Renal pelvis (tissue), 1 donor: ENCODE measurements at regions not wholly inside any gene's neighbourhood (a gene's known extent, or its start where the extent isn't known, plus 50 kb on each side); places are given as distances from the start of the nearest gene placed in this dataset.
"Not testable (repeated sequence)": the region's sequence is repeated elsewhere in the genome, so short reads cannot be mapped to it uniquely, and the experiment has no call there.

Source experiments
- DNase-seq: peaks from one replicate; pipeline ENCODE4 v3.0.0-alpha.2; 2013

DNA sequence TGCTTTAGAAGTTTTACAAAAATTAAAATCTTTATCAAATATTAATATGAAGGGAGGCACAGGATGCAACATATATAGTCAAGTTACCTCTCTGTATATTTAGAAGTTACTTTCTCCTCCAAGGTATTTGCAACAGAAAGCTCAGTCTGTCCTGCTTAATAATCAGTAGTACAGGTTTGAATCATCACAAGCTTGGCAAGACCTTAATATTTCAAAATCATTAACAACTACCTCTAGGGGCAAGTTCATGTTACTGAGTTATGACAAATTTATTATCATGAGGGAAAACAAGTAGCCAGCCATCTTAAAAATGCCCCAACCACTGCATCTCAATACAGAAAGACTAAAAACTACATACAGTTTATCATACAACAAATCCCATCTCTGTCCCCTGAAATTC lies 116.0 kb downstream of the PMAIP1 start:
- DNase-seq: not testable (repeated sequence)

DNA sequence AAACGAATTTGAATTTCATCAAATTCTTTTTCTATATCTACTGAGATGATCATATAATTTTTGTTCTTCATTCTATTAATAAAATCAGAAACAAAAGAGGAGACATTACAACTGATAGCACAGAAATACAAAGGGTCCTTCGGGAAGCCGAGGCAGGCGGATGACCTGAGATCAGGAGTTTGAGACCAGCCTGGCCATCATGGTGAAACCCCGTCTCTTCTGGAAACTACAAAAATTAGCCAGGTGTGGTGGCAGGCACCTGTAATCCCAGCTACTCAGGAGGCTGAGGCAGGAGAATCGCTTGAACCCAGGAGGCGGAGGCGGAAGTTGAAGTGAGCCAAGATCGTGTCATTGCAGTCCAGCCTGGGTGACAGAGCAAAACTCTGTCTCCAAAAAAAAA lies 113.4 kb downstream of the PMAIP1 start:
- DNase-seq: not testable (repeated sequence)

DNA sequence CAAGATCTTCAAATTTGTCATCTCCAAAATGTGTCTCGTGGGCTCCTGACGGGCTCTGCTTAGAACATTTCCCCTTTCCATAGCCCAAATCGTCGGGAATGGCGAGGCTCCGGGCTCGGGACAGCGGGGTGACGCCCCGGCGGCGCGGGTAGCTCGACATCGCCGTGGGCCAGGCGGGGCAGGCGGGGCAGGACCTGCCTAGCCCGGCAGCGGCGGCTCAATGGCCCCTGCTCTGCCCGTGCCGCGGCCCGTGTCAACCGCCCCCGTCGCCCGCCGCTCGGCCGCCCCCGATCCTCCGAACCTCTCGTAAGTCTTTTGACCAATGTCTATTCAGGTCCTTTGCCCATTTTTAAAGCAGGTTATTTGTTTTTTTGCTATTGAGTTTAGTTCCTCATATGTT lies 111.2 kb downstream of the PMAIP1 start:
- DNase-seq: no peak

DNA sequence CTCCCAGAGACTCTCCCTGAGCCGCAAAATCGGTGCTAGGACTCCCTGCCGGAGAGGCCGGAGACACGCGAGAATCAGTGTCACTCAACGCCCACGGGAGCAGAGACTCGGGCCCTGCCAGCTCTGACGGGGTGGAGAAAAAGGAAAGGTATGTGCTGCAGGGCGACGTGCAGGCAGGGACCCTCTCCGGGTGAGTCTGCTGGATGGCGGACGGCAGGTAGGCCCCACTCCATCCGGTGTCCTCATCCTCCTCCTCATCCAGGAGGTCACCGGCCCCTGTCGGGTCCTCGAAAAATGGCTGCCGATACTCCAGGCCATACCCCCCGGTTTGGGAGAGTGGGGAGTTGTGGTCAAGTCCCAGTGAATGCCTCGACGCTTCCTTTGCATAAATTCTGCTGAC lies 110.7 kb downstream of the PMAIP1 start:
- no peak for DNase-seq

DNA sequence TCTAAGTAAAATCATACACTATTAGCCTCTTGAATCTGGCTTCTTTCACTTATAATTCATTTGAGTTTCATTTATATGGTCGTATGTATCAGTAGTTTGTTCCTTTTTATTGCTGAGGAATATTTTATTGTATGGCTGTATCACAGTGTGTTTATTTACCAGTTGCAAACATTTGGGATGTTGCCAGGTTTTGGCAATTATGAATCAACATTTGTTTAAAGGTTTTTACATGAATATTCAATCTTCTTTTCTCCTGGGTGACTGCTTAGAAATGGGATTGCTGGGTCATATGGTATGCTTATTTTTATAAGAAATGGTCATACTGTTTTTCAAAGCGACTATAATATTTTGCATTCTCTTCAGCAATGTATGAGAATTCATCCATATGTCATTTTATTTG lies 107.9 kb downstream of the PMAIP1 start:
- DNase-seq: no peak

DNA sequence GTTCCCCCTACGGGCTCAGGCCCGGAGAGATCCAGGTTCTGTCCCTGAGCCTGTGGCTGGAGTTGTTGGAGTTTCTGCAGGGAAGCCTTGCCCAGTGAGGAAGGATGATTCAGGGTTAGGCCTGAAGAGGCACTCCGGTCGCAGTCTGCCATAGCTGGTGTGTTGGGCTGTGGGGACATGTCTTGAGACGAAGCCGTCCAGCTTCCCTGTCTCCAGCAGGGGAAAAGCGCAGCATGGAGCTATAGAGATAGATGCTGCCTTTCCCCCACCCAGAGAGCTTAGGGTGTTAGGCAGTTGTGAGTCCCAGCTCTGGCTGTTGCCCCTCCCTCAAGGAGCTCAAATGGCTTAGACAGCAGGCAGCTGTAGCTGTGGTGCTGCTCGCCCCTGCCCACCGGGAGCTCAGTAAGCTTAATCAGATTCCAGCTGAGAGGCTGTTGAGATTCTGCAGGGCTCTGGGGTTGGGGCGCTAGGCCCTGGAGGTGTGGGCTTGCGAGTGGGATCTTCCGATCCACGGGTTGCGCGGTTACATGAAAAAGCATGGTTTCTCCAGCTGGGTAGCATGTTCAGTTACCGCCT lies 103.9 kb downstream of the PMAIP1 start:
- no peak for DNase-seq

DNA sequence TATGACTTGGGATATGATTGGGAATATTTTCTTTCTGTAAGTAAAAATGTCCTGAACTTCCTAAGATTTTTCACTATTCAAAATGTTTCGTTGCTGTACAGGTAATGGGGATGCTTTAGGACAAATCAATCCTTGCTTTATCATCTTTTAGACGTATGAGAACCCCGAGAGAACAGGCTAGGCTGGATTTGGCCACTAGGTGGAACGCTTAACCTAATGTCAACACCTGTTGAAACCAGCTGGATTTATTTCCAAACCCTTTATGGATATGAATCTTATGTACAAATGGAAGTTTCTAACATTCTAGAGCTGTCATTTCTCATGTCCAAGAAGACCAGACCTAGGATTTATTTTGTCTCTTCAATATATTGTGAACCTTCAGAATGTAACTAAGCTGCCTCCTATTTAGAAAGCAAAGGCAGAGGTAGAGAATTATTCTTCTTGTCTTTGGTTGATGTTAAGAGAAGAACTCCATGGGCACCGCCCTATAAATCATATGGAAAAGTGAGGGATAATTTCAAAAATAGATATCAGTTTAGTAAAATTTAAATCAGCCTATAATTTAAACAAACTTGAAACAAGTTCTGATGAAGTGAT lies 96.7 kb downstream of the PMAIP1 start:
- DNase-seq: no peak

DNA sequence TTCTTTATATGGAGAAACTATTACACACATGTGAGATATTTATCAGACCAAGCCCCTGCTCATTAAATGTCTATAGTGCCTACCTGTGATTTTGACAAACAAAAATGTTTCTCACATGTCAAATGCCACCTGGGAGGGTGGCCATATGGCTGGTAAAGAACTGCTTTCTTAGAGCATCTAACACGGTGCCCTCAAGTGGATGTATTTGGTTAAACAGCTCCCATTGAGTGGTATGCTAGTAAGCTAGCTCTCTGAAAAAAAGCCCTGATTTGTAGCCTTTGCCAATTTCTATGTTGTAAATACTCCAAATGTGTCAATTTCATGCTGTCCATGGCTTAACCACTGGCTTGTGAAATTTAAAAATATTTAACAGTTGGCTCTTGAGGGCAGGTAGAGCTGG lies 94.6 kb downstream of the PMAIP1 start:
- DNase-seq: no peak

DNA sequence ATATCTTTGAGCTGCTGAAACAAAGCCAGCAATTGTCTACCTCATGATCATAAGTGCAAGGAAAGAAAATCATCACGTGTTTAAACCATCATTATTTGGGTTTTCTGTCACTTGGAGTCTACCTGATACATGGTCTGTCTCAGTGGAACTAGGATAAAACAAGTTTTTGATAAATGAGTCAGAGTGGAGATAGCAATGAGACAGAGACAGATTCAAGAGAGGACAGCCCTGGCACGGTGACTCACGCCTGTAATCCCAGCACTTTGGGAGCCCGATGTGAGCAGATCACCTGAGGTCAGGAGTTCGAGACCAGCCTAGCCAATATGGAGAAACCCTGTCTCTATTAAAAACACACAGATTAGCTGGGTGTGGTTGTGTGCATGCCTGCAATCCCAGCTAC lies 93.8 kb downstream of the PMAIP1 start:
- DNase-seq: no peak

DNA sequence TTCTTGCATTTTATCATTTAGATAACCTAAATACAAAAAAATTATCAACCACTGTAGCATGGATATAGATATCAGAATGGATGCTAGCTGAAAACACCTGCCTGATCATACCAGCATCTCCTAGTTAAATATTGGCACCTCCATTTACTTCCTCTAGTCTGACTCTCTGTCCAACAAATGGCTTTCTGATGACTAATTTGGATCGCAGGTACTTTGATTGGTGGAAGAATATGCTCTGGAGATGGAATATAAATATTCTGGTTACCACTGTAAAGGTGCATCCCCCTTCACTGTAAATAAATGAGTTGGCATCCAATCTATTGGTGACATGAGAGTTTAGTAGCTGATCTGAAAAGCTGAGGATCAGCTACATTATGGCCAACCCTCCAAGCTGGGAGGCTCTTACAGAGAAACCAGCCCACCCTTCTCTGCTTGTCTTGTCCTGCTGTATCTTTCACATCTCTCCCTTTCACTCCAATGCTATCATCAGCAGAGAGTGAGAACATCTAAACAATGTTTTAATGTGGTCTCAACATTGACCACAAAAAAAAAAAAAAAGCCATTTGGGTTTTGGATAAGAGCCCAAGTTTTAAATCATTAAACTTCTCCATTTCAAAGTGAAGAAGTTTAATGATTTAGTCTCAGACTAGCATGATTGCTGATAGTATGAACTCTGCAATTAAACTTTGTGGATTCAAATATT lies 90.5 kb downstream of the PMAIP1 start:
- DNase-seq: no peak

DNA sequence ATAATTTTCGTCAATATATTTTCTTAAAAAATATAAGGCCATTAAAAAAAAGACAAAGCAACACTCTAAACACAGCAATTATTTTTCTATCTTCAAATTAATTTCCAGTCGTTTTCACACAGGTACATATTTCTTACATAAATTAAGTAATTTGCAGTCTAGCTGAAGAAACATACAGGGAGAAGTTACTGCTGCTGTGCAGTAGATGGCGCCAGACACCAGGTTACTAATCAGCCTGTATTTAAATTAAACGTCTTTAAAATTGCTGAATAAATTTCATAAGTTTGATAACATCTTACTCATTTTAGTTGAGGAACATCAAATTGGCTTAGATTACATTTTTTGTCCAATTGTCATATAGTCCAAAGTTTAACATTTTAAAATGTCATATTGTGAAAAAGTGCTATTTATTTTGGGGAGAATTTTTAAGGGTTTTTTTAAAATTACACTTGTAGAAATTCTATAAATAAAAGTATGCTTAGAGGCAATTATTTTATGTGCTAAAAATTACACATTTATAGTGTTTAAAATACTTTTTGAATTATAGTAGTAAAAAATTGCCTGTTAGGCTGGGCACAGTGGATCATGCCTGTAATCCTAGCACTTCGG lies 88.4 kb downstream of the PMAIP1 start:
- DNase-seq: peak; percentile 50

DNA sequence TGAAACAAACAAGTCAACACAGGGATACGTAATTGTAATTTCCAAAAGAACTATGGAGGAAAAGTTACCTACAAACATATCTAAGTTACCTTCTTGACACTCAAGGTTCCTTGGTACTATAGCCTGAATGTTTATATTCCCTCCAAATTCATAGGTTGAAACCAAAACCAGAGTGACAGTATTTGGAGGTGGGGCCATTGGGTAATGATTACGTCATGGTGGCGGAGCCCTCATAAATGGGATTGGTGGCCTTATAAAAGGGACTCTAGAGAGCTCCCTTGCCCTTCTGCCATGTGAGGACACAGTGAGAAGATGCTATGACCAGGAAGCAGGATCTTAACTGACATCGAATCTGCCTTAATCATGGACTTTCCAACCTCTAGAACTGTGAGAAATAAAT lies 87.3 kb downstream of the PMAIP1 start:
- no peak for DNase-seq

DNA sequence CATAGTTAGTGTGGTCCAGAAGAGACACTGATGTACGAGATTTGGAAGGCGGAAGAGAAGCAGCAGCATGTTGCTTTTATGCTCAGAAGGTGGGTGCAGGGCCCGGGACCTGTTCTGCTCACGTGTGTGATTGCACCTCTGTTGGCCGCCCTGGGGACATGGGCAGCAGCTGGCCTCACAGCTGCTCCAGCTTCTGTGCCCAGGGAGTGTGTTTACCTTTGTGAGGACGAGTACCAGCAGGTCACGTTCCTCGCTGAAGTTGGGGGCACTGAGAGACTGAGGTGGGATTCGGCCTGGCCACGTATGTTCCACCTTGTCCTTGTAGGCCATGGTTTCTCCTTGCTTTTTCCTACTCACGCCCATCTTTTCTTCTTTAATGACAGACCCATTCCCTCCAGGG lies 86.3 kb downstream of the PMAIP1 start:
- DNase-seq: no peak

DNA sequence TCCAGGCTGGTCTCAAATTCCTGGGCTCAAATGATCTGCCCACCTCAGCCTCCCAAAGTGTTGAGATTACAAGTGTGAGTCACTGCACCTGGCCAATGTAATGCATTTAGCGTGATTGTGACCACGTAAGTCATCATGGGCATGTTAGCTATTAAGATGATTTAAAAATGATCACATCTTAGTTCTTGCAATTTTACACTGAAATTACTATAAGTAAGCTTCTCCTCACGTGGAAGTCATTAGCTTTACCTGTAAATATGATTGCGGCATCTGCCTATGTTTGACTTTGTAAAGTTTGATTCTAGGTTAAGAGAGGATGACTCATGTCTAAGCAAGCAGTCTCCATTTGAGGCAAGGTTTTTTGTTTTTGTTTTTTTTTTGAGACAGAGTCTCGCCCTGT lies 85.5 kb downstream of the PMAIP1 start:
- no peak for DNase-seq

DNA sequence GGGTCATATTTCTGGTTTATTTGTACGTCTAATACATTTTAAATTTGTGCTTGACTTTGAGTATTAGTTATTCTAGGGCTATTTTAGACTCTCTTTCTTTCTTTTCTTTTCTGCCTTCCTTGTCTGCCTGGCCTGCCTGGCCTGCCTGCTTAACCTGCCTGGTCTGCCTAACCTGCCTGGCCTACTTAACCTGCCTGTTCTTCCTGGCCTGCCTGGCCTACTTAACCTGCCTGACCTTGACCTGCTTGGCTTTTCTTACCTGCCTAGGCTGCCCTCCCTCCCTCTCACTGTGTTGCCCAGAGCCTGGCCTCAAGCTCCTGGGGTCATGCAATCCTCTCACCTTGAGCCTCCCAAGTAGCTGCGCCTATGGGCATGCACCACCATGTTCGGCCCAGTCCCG lies 83.7 kb downstream of the PMAIP1 start:
- DNase-seq: no peak

DNA sequence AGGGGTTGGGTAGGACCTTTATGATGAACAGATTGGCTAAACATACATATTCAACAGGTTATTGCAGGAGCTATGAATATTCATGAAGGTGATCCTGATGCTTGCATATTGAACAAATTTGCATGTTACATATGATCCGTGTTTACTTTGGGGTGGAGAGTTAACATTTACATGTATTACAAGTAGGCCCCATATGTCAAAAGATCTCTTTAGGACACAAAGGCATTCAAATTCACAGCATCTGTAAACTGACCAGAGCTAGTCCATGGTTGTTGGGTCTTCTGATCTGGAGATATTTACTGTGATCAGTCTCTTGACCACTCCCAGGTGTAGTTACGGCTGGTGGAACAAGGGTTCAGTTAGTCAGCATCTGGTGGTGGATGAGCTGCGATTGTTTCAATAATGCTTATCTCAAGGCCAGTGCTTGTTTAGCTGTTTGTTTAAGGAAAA lies 80.4 kb downstream of the PMAIP1 start:
- no peak for DNase-seq

DNA sequence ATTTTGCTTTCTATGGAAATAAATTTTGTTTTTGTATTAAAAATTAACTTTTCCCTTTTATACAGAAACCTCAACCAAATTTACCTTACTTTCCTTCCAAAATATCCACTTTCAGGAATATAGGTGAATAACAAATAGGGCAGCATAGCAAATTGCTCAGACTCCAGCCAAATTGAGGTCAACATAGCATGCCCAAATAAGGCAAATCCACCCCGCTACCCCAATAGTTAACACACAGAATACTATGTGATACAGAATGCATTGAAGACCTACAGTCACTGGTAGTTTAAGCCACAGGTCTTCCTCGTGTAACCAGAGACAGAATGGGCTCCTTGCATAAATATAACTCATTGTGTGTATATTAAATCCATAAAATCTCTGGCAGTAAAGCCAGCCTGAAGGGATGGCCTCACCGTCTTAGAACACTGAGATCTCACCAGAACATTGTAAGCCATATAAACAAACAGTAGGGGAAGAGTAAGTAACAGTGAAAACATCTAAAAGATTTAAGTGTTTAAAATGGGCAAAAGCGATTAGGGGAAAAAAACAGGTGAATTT lies 72.2 kb downstream of the PMAIP1 start:
- DNase-seq: no peak

DNA sequence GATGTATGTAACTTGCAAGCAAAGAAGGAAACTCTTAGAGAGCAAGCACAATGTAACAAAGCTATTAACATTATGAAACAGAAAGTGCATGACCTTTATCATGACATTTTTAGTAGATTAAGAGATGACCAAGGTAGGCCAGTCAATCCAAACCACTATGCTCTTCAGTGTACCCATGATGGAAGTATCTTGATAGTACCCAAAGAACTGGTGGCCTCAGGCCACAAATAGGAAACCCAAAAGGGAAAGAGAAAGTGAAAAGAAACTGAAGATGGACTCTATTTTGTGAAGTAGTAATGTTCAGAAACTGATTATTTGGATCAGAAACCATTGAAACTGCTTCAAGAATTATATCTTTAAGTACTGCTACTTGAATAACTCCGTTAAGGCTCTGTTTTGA lies 71.3 kb downstream of the PMAIP1 start:
- DNase-seq: not testable (repeated sequence)

DNA sequence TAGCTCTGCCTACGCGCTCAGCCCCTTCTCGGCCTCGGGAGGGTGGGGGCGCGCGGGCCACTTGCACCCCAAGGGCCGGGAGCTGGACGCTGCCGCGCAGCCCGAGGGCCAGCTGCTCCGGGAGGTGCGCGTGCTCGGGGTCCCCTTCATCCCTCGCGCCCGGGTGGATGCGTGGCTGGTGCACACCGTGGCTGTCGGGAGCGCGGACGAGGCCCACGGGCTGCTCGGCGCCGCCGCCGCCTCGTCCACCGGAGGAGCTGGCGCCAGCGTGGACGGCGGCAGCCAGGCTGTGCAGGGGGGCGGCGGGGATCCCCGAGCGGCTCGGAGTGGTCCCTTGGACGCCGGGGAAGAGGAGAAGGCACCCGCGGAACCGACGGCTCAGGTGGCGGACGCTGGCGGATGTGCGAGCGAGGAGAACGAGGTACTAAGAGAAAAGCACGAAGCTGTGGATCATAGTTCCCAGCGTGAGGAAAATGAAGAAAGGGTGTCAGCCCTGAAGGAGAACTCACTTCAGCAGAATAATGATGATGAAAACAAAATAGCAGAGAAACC lies 69.8 kb downstream of the PMAIP1 start:
- DNase-seq: not testable (repeated sequence)

DNA sequence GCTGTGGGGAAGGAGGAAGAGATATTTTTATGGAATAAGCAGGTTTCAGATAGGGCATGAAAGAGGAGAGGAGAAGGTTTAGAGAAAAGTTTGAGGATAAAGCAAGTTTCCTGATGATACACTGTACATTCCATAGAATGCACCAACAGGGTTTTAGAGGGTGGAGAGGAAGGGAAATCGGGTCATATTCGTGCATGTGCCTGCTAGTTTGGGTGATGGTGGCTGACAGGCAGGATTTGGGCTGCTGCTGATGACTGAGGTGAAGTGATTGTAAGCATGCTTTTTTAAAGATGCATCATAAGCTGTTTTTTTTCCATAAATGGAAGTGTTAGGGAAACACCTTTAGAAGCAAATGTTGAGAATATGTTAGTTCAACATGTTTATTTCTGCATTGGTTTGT lies 68.8 kb downstream of the PMAIP1 start:
- no peak for DNase-seq

DNA sequence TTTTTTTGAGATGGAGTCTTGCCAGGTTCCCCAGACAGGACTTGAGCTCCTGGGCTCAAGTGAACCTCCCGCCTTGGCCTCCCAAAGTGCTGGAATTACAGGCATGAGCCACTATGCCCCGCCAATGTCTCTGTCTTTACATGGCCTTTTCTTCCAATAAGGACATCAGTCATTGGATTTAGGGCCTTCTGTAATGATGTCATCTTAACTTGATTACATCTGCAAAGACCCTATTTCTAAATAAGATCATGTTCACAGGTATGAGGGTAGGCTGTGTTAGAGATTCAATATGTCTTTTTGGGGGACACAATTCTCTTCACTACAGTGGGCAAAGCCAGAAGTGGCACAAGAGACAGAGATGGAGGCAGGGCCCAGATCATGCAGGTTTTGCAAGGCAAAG lies 68.1 kb downstream of the PMAIP1 start:
- no peak for DNase-seq

DNA sequence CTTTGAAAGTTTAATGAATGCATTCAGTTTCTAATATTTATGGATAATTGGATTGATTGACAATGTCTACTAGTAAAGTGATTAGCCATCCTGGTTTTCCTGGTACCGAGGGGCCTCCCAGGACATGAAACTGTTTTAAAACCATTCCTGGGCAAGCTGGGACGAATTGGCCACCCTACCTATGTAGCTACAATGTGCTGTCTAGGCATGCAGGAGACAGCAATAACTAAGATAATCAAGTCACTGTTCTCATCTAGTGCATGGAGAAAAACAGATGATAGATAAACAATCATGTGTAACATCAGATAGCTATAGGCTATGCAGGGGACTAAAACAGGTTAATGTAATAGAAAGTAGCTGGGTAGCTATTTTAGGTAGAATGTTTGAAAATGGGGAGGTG lies 67.1 kb downstream of the PMAIP1 start:
- no peak for DNase-seq

DNA sequence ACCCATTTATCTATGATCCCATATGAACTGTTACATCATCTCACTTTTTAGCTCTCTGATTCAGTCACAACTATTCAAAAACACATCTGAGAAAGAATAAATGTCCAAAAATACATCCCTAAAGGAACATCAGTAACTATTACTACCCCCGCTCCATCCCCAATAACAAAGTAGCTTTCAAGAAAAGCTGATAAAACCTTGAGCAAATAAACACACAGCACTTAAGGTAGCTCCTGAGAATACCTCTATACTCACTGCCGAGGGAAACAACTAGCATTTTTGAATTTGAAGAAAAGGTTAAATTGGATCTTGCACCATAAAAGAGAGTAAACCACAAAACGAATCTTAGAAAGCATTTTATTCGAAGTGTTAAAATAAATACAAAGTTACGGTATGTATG lies 63.4 kb downstream of the PMAIP1 start:
- no peak for DNase-seq
